Pancreas (tissue), 10 donors: ENCODE measurements at regions not wholly inside any gene's neighbourhood (a gene's known extent, or its start where the extent isn't known, plus 50 kb on each side); places are given as distances from the start of the nearest gene placed in this dataset.

Source experiments
- ATAC-seq, 4 donors: fragments of 200-7000 bp; cut with Tn5 transposase; one replicate each; pipeline versions ENCODE4 v1.8.0 to v1.9.1; 2020; ENCODE audit warnings: mild to moderate bottlenecking in 4 of 4, moderate library complexity in 4 of 4
- DNase-seq, 6 donors: peaks; one replicate each; pipeline ENCODE4 v3.0.0-alpha.2; 2020
- FAIRE-seq: peaks from 2 replicates; lab custom pipeline; 2012; peaks lifted over from hg19 to GRCh38; lab: Jason Lieb, UNC
- H3K27ac ChIP-seq, 4 donors: fragments of 200-600 bp; sonication (generic); 1 replicate in 3 of 4; 2 replicates in 1 of 4; pipeline versions ENCODE4 v1.5.0 to v1.8.0; 2020
- H3K27me3 ChIP-seq, 4 donors: fragments of 200-600 bp; one replicate each; pipeline ENCODE4 v1.8.0; 2021
- H3K36me3 ChIP-seq, 3 donors: fragments of 200-600 bp; sonication (generic) in 1 of 3; one replicate each; pipeline versions ENCODE4 v1.5.0 to v1.8.0; 2020 to 2021
- H3K4me1 ChIP-seq, 3 donors: fragments of 200-600 bp; one replicate each; pipeline ENCODE4 v1.8.0; 2021
- H3K4me3 ChIP-seq, 4 donors: fragments of 200-600 bp; sonication (generic) in 2 of 4; one replicate each; pipeline versions ENCODE4 v1.5.0 to v1.8.0; 2020 to 2021
- H3K9me3 ChIP-seq, 4 donors: fragments of 200-600 bp; one replicate each; pipeline ENCODE4 v1.8.0; 2021
- CTCF ChIP-seq, 4 donors: fragments of 200-600 bp; sonication (generic) in 3 of 4; IDR thresholded peaks; one replicate each; pipeline versions ENCODE4 v1.5.0 to v1.8.0; 2021; ENCODE audit warnings: antibody characterized with exemption in 4 of 4
- WGBS, 2 donors: extraction: QIAGEN DNeasy Blood & Tissue Kit; methylation state at CpG; one replicate each; pipeline ENCODE4 v1.1.7; 2013; 5-methylcytosine and 5-hydroxymethylcytosine counted together
- intact Hi-C, 3 donors: fragments of 100-400 bp; cut with DNase I; formaldehyde crosslinking; loops; one replicate each; pipeline versions ENCODE4 v1.11.1 to v1.14.2; 2022
- donor health status: healthy with polysubstance abuse.
- donor health status: DM: no; HTN: no; CAD: no; lungs with moderate emphysema.
- donor health status: DM: no; HTN: no; CAD: no.
- donor health status: control.
- donor health status: control.
- donor health status: Bipolar disorder and iron deficiency.
- donor health status: DM: yes; HTN: yes; CAD: no.
- donor health status: DM: no; HTN: no; CAD: no.
- donor health status: DM: no; HTN: no; CAD: no.
- donor health status: DM: yes; HTN: yes; CAD: no.

GRCh38 chr10:56745490-56745889, 384.4 kb upstream of the ZWINT start:
- H3K4me1 ChIP-seq: no peaks in the 10 kb centered on the region
- no peak for TF ChIP-seq CTCF (IDR thresholded peaks at IDR 0.05)
- H3K27ac ChIP-seq: no peak overlapping the region
- no peak overlapping the region for H3K4me3 ChIP-seq
- ATAC-seq: no peak
- H3K36me3 ChIP-seq: no peaks in the 10 kb centered on the region
- no peaks in the 10 kb centered on the region for H3K27me3 ChIP-seq
- intact Hi-C loops: no loop called here
- DNase-seq: no peak
- no peak for FAIRE-seq
- H3K9me3 ChIP-seq: no peaks in the 10 kb centered on the region
- WGBS, 2 donors: 38 to 46% methylated on average over 4 of the region's 4 CpGs

GRCh38 chr10:56728349-56728748, 367.3 kb upstream of the ZWINT start:
- WGBS, 2 donors: 63 to 81% methylated on average over 2 of the region's 2 CpGs
- Histone ChIP-seq H3K4me1 (no peaks in the 10 kb centered on the region), H3K27me3 (no peaks in the 10 kb centered on the region), H3K4me3 (no peak overlapping the region), H3K27ac (no peak overlapping the region), H3K36me3 (no peaks in the 10 kb centered on the region), H3K9me3 (no peaks in the 10 kb centered on the region)
- DNase-seq (no peak), FAIRE-seq (no peak), ATAC-seq (no peak)
- intact Hi-C loops: no loop called here
- no peak for TF ChIP-seq CTCF (IDR thresholded peaks at IDR 0.05)

- Histone ChIP-seq H3K9me3 (no peaks in the 10 kb centered on the region), H3K36me3 (no peaks in the 10 kb centered on the region), H3K4me1 (no peaks in the 10 kb centered on the region), H3K27ac (no peak overlapping the region), H3K27me3 (no peaks in the 10 kb centered on the region), H3K4me3 (no peak overlapping the region)
- no peak for TF ChIP-seq CTCF (IDR thresholded peaks at IDR 0.05)
- FAIRE-seq (no peak), ATAC-seq (no peak), DNase-seq (no peak)
- WGBS, 2 donors: 65 to 72% methylated on average over 7 of the region's 7 CpGs
- intact Hi-C loops: no loop called here
These were observed 361.9 kb upstream of the ZWINT start for GRCh38 chr10:56722912-56723311.

- intact Hi-C loops: no loop called here
- TF ChIP-seq CTCF (IDR thresholded peaks at IDR 0.05): no peak
These were observed 354.2 kb upstream of the ZWINT start for GRCh38 chr10:56715262-56715661.

GRCh38 chr10:56698506-56698905, 337.4 kb upstream of the ZWINT start:
- H3K4me3 ChIP-seq: no peak overlapping the region
- no peaks in the 10 kb centered on the region for H3K27me3 ChIP-seq
- H3K36me3 ChIP-seq: no peaks in the 10 kb centered on the region
- FAIRE-seq: no peak
- no peak for ATAC-seq
- no peak overlapping the region for H3K27ac ChIP-seq
- H3K4me1 ChIP-seq: no peaks in the 10 kb centered on the region
- H3K9me3 ChIP-seq: no peaks in the 10 kb centered on the region
- intact Hi-C loops: no loop called here
- 66 to 78% methylated on average over 2 of the region's 2 CpGs for WGBS, 2 donors
- no peak for DNase-seq
- no peak for TF ChIP-seq CTCF (IDR thresholded peaks at IDR 0.05)

More at GRCh38 chr10:56715262-56715661, 354.2 kb upstream of the ZWINT start:
- no peak for ATAC-seq
- Histone ChIP-seq H3K27ac (no peak overlapping the region), H3K36me3 (no peaks in the 10 kb centered on the region), H3K27me3 (no peaks in the 10 kb centered on the region), H3K4me3 (no peak overlapping the region), H3K9me3 (no peaks in the 10 kb centered on the region), H3K4me1 (no peaks in the 10 kb centered on the region)
- no peak for FAIRE-seq
- 39 to 48% methylated on average over 2 of the region's 2 CpGs for WGBS, 2 donors
- no peak for DNase-seq
